PC-3 (cell line): ENCODE measurements at regions not wholly inside any gene's neighbourhood (a gene's known extent, or its start where the extent isn't known, plus 50 kb on each side); places are given as distances from the start of the nearest gene placed in this dataset.

Source experiments
- CTCF ChIP-seq: fragments of 300-600 bp; sonication (generic); conservative IDR thresholded peaks from 2 replicates; pipeline ENCODE4 v1.5.1; 2017; ENCODE audit warnings: antibody characterized with exemption, low read depth, mild to moderate bottlenecking, low read length
- EZH2 ChIP-seq: fragments of 300-600 bp; sonication (generic); IDR thresholded peaks from one replicate; pipeline ENCODE4 v1.6.1; 2017; ENCODE audit warnings: antibody characterized with exemption, mild to moderate bottlenecking, low read length; ENCODE audit not compliant: unreplicated experiment
- EZH2phosphoT487 ChIP-seq: fragments of 300-600 bp; sonication (generic); IDR thresholded peaks from 2 replicates; pipeline ENCODE4 v1.6.1; 2018; ENCODE audit warnings: mild to moderate bottlenecking, antibody characterized with exemption, low read length, borderline replicate concordance

- TF ChIP-seq CTCF, result no peak
- TF ChIP-seq EZH2, result no peak
- TF ChIP-seq EZH2phosphoT487, result no peak
Observed at GRCh38 chrX:103428525-103428924, 52.2 kb downstream of the BEX3 start.
